Endothelial cell of umbilical vein (primary cell): ENCODE measurements at regions not wholly inside any gene's neighbourhood (a gene's known extent, or its start where the extent isn't known, plus 50 kb on each side); places are given as distances from the start of the nearest gene placed in this dataset.

Source experiments
- BruUV-seq: library from RNA; stranded (reverse); fragments of 400-500 nt; replicated peaks from 2 replicates; lab custom pipeline; 2021; lab: Mats Ljungman, UMichigan
- CTCF ChIA-PET: fragments of 300-600, 350-600 bp; sonication (Branson Sonifier 250); formaldehyde crosslinking; loops from one replicate; lab custom pipeline; 2021; ENCODE audit warnings: antibody characterized with exemption, inconsistent platforms; lab: Charles Lee
- POLR2A ChIA-PET: fragments of 300-600, 350-600 bp; sonication (Branson Sonifier 250); formaldehyde crosslinking; loops from one replicate; lab custom pipeline; 2021; ENCODE audit warnings: antibody characterized with exemption, inconsistent platforms; lab: Charles Lee
- DNase-seq: peaks from one replicate; pipeline ENCODE4 v3.0.0-alpha.2; 2011; ENCODE audit warnings: low read depth, low spot score
- FAIRE-seq: peaks from 2 replicates; lab custom pipeline; 2011; peaks lifted over from hg19 to GRCh38; lab: Jason Lieb, UNC
- H2AFZ ChIP-seq: 2 replicates; pipeline ENCODE4 v1.6.0; 2012; ENCODE audit warnings: low read depth, low read length, control low read depth, inconsistent platforms
- H3K27ac ChIP-seq: 2 replicates; pipeline ENCODE4 v1.5.1; 2011; ENCODE audit warnings: low read depth, mild to moderate bottlenecking, control low read depth, low read length, moderate library complexity; ENCODE audit not compliant: insufficient read depth
- H3K27me3 ChIP-seq, 2 experiments: 2 replicates each; pipeline versions ENCODE4 v1.6.0 to v1.6.1; 2011; ENCODE audit warnings: low read length in 2 of 2, mixed read lengths in 1 of 2; ENCODE audit not compliant: control insufficient read depth in 2 of 2, insufficient read depth in 2 of 2
- H3K36me3 ChIP-seq, 2 experiments: 2 replicates in 1 of 2; 3 replicates in 1 of 2; pipeline ENCODE4 v1.5.1; 2011; ENCODE audit warnings: low read length in 2 of 2, mild to moderate bottlenecking in 1 of 2, moderate library complexity in 1 of 2; ENCODE audit not compliant: control insufficient read depth in 2 of 2, insufficient read depth in 2 of 2; ENCODE audit errors: extremely low read depth in 1 of 2
- H3K4me1 ChIP-seq: 3 replicates; pipeline ENCODE4 v1.5.1; 2011; ENCODE audit warnings: mild to moderate bottlenecking, low read length; ENCODE audit not compliant: control insufficient read depth, insufficient read depth; ENCODE audit errors: extremely low read depth
- H3K4me2 ChIP-seq: 2 replicates; pipeline ENCODE4 v1.6.1; 2011; ENCODE audit warnings: low read length, control low read depth, mixed read lengths; ENCODE audit not compliant: insufficient read depth
- H3K4me3 ChIP-seq, 3 experiments: fragments of 200-600 bp in 1 of 3; sonication (generic), shearing (Covaris generic) in 1 of 3; replicated peaks in 1 of 3; 2 replicates each; pipeline ENCODE4 v1.5.1; 2011 to 2016; ENCODE audit warnings: control low read depth in 3 of 3, low read length in 3 of 3, mild to moderate bottlenecking in 2 of 3, inconsistent platforms in 1 of 3, low read depth in 1 of 3, moderate library complexity in 1 of 3; ENCODE audit not compliant: insufficient read depth in 1 of 3
- H3K79me2 ChIP-seq: 2 replicates; pipeline ENCODE4 v1.6.0; 2012; ENCODE audit warnings: low read length, inconsistent platforms; ENCODE audit not compliant: control insufficient read depth, insufficient read depth
- H3K9ac ChIP-seq: replicated peaks from 2 replicates; pipeline ENCODE3; 2011; ENCODE audit warnings: low read length, control low read depth; ENCODE audit not compliant: insufficient read depth; ENCODE audit errors: extremely low read depth
- H3K9me1 ChIP-seq: replicated peaks from 3 replicates; pipeline ENCODE4 v1.6.0; 2011; ENCODE audit warnings: mild to moderate bottlenecking, low read length; ENCODE audit not compliant: control insufficient read depth, insufficient read depth; ENCODE audit errors: extremely low read depth
- H3K9me3 ChIP-seq: replicated peaks from 2 replicates; pipeline ENCODE4 v1.5.1; 2012; ENCODE audit warnings: low read length, inconsistent platforms; ENCODE audit not compliant: control insufficient read depth, insufficient read depth
- H4K20me1 ChIP-seq: replicated peaks from 2 replicates; pipeline ENCODE3; 2011; ENCODE audit warnings: mild to moderate bottlenecking, low read length; ENCODE audit not compliant: control insufficient read depth, insufficient read depth; ENCODE audit errors: extremely low read depth
- CTCF ChIP-seq, 2 donors: IDR thresholded peaks; 1 replicate in 1 of 2; 2 replicates in 1 of 2; pipeline ENCODE4 v1.5.1; 2011; ENCODE audit warnings: low read length in 2 of 2, mild to moderate bottlenecking in 2 of 2, moderate library complexity in 2 of 2, control low read depth in 1 of 2, inconsistent platforms in 1 of 2, low read depth in 1 of 2; ENCODE audit not compliant: insufficient read depth in 1 of 2; ENCODE audit errors: extremely low read depth in 1 of 2
- EZH2 ChIP-seq: IDR thresholded peaks from 2 replicates; pipeline ENCODE4 v1.6.1; 2012; ENCODE audit warnings: borderline replicate concordance, low read depth, mild to moderate bottlenecking, moderate library complexity, low read length, inconsistent platforms; ENCODE audit not compliant: severe bottlenecking
- FOS ChIP-seq: IDR thresholded peaks from 2 replicates; pipeline ENCODE4 v1.6.1; 2011; ENCODE audit warnings: mild to moderate bottlenecking, low read length, moderate library complexity, borderline replicate concordance; ENCODE audit not compliant: insufficient read depth
- GATA2 ChIP-seq: IDR thresholded peaks from 2 replicates; pipeline ENCODE4 v1.7.0; 2011; ENCODE audit warnings: low read depth, mild to moderate bottlenecking, moderate library complexity, mixed read lengths, low read length; ENCODE audit not compliant: insufficient read length, insufficient read depth
- JUN ChIP-seq: IDR thresholded peaks from 2 replicates; pipeline ENCODE4 v1.6.1; 2011; ENCODE audit warnings: borderline replicate concordance, low read depth; ENCODE audit not compliant: insufficient read length, insufficient read depth
- MAX ChIP-seq: IDR thresholded peaks from 2 replicates; pipeline ENCODE4 v1.6.1; 2011; ENCODE audit not compliant: insufficient read depth, insufficient read length
- MYC ChIP-seq: IDR thresholded peaks from one replicate; pipeline ENCODE4 v1.6.1; 2011; ENCODE audit warnings: mild to moderate bottlenecking, low read depth, low read length
- POLR2A ChIP-seq: IDR thresholded peaks from 2 replicates; pipeline ENCODE4 v1.6.1; 2012; ENCODE audit warnings: low read depth, mild to moderate bottlenecking, control low read depth, low read length
- POLR2AphosphoS5 ChIP-seq: IDR thresholded peaks from 2 replicates; pipeline ENCODE4 v1.6.1; 2012; ENCODE audit warnings: low read depth, mild to moderate bottlenecking, control low read depth, low read length, moderate library complexity; ENCODE audit not compliant: insufficient read depth
- dilution Hi-C: fragments of 300-500 bp; cut with MboI; formaldehyde crosslinking; loops from one replicate; pipeline ENCODE4 v1.15.0; 2019; ENCODE audit warnings: low sequenced_read_pairs; ENCODE audit not compliant: extremely low pct_ligation_motif_present
- intact Hi-C: fragments of 100-400 bp; cut with micrococcal nuclease; formaldehyde crosslinking; loops from one replicate; pipeline ENCODE4 v1.10.0; 2022

GRCh38 chr19:30103981-30104380 is 161.9 kb downstream of the URI1 start:
- H3K9me3 ChIP-seq = peaks cover 4% of the 10 kb centered on the region
- DNase-seq (no peak), FAIRE-seq (no peak)
- H3K4me1 ChIP-seq = no peaks in the 10 kb centered on the region
- ChIA-PET CTCF (no interaction called here), POLR2A (no interaction called here)
- H3K36me3 ChIP-seq = no peaks in the 10 kb centered on the region
- intact Hi-C loops = no loop called here
- no peak overlapping the region for H3K27ac ChIP-seq
- H3K4me3 ChIP-seq = no peak overlapping the region
- no peak overlapping the region for H2AFZ ChIP-seq
- H3K9ac ChIP-seq = no peak overlapping the region
- dilution Hi-C loops = no loop called here
- H3K79me2 ChIP-seq = no peaks in the 10 kb centered on the region
- H3K27me3 ChIP-seq = no peaks in the 10 kb centered on the region
- no peak overlapping the region for H3K4me2 ChIP-seq
- H4K20me1 ChIP-seq = no peaks in the 10 kb centered on the region
- TF ChIP-seq FOS = no peak
- TF ChIP-seq POLR2AphosphoS5 = no peak
- no peak for TF ChIP-seq MYC
- TF ChIP-seq MAX = no peak
- no peak for TF ChIP-seq GATA2
- TF ChIP-seq CTCF (IDR thresholded peaks at IDR 0.05; ENCODE audit: extremely low read depth in 1 of 2, insufficient read depth in 1 of 2, low read depth in 1 of 2, low read length in 2 of 2) = no peak
- no peak for TF ChIP-seq JUN
- TF ChIP-seq POLR2A = no peak
- no peak for TF ChIP-seq EZH2
- H3K9me1 ChIP-seq = no peaks in the 10 kb centered on the region
- no TSS peak for BruUV-seq
